ENCODE measurements at regions not wholly inside any gene's neighbourhood (a gene's known extent, or its start where the extent isn't known, plus 50 kb on each side); places are given as distances from the start of the nearest gene placed in this dataset.

- no peaks in the 10 kb centered on the region for H3K27me3 Mint-ChIP-seq (ENCODE audit: insufficient read depth, unreplicated experiment)
- no peak for TF ChIP-seq CTCF (IDR thresholded peaks at IDR 0.05; ENCODE audit: unreplicated experiment)
- ChIA-PET POLR2A (no interaction called here), CTCF (no interaction called here)
- BruUV-seq (replicated peaks): no TSS peak
- no peaks in the 10 kb centered on the region for H3K9me3 Mint-ChIP-seq (ENCODE audit: unreplicated experiment)
- DNase-seq (ENCODE audit: unreplicated experiment): no peak
- H3K36me3 Mint-ChIP-seq (ENCODE audit: insufficient read depth, unreplicated experiment): no peaks in the 10 kb centered on the region
- H3K4me3 Mint-ChIP-seq (ENCODE audit: unreplicated experiment): no peak overlapping the region
- intact Hi-C loops (cut with micrococcal nuclease): no loop called here
- H3K4me1 Mint-ChIP-seq (ENCODE audit: insufficient read depth, unreplicated experiment): no peaks in the 10 kb centered on the region
- H3K27ac Mint-ChIP-seq (ENCODE audit: low read depth, unreplicated experiment): no peak overlapping the region
Measured at GRCh38 chr2:194618432-194618831, 1038.6 kb upstream of the SLC39A10 start.

DNA sequence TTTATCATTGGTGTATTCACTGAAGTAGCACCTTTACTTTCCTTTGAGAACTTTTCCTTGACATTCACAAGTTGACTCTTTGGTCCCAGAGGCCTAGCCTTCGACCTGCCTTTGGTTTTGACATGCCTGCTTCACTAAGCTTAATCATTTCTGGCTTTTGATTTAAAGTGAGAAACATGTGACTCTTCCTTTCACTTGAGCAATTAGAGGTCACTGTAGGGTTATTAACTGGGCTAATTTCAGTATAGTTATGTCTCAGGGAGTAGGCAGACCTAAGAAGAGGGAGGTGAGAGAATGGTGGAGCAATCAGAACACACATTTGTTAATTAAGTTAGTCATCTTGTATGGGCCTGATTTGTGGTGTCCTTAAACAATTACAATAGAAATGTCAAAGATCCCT, 1040.7 kb upstream of the SLC39A10 start:
- Mint-ChIP-seq H3K27ac (ENCODE audit: low read depth, unreplicated experiment) (no peak overlapping the region), H3K4me1 (ENCODE audit: insufficient read depth, unreplicated experiment) (no peaks in the 10 kb centered on the region), H3K27me3 (ENCODE audit: insufficient read depth, unreplicated experiment) (no peaks in the 10 kb centered on the region), H3K36me3 (ENCODE audit: insufficient read depth, unreplicated experiment) (no peaks in the 10 kb centered on the region), H3K4me3 (ENCODE audit: unreplicated experiment) (no peak overlapping the region), H3K9me3 (ENCODE audit: unreplicated experiment) (peaks cover 12% of the 10 kb centered on the region)
- no peak for DNase-seq (ENCODE audit: unreplicated experiment)
- no TSS peak for BruUV-seq (replicated peaks)
- POLR2A ChIA-PET: interaction anchor here (0.6 kb wide), 1 partner anchor 1028 kb away, joined by 4 read pairs; no protein-coding TSS in a partner anchor
- CTCF ChIA-PET: no interaction called here
- TF ChIP-seq CTCF (IDR thresholded peaks at IDR 0.05; ENCODE audit: unreplicated experiment): no peak
- intact Hi-C loops (cut with micrococcal nuclease): no loop called here

DNA sequence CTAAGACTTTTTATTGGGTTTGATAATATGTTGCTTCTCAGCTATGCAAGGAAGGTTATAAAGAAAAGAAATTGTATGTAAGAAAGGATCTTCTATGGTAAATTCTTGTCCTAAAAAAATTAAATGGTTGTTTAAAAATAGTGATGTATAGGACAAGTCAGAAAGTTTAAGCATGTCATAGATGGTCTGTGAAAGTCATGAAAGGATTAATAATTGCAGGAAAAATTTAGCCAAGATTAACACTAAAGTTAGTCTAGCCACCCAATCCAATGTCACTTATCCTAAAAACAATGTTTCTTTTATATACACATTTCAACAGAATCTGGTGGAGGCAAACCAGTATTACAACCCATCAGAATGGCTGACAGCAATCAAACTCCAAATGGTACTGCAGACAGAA, 1046.7 kb upstream of the SLC39A10 start:
- Mint-ChIP-seq H3K36me3 (ENCODE audit: insufficient read depth, unreplicated experiment) (no peaks in the 10 kb centered on the region), H3K9me3 (ENCODE audit: unreplicated experiment) (peaks cover 17% of the 10 kb centered on the region)
- POLR2A ChIA-PET: no interaction called here

GRCh38 chr2:194603429-194603828, 1053.6 kb upstream of the SLC39A10 start:
- CTCF ChIA-PET: no interaction called here
- no peak overlapping the region for H3K4me3 Mint-ChIP-seq (ENCODE audit: unreplicated experiment)
- H3K27ac Mint-ChIP-seq (ENCODE audit: low read depth, unreplicated experiment): no peak overlapping the region
- TF ChIP-seq CTCF (IDR thresholded peaks at IDR 0.05; ENCODE audit: unreplicated experiment): no peak
- no peaks in the 10 kb centered on the region for H3K36me3 Mint-ChIP-seq (ENCODE audit: insufficient read depth, unreplicated experiment)
- no peak for DNase-seq (ENCODE audit: unreplicated experiment)
- intact Hi-C loops (cut with micrococcal nuclease): no loop called here
- H3K27me3 Mint-ChIP-seq (ENCODE audit: insufficient read depth, unreplicated experiment): no peaks in the 10 kb centered on the region
- BruUV-seq (replicated peaks): no TSS peak
- no peaks in the 10 kb centered on the region for H3K4me1 Mint-ChIP-seq (ENCODE audit: insufficient read depth, unreplicated experiment)
- POLR2A ChIA-PET: no interaction called here
- peaks cover 7% of the 10 kb centered on the region for H3K9me3 Mint-ChIP-seq (ENCODE audit: unreplicated experiment)

More for the DNA sequence above, 1046.7 kb upstream of the SLC39A10 start:
- no peak overlapping the region for H3K27ac Mint-ChIP-seq (ENCODE audit: low read depth, unreplicated experiment)
- no peak overlapping the region for H3K4me3 Mint-ChIP-seq (ENCODE audit: unreplicated experiment)
- CTCF ChIA-PET: no interaction called here
- no peaks in the 10 kb centered on the region for H3K4me1 Mint-ChIP-seq (ENCODE audit: insufficient read depth, unreplicated experiment)
- peak; percentile 8 for DNase-seq (ENCODE audit: unreplicated experiment)
- intact Hi-C loops (cut with micrococcal nuclease): no loop called here
- H3K27me3 Mint-ChIP-seq (ENCODE audit: insufficient read depth, unreplicated experiment): no peaks in the 10 kb centered on the region
- no TSS peak for BruUV-seq (replicated peaks)
- no peak for TF ChIP-seq CTCF (IDR thresholded peaks at IDR 0.05; ENCODE audit: unreplicated experiment)
